ENCODE measurements at regions not wholly inside any gene's neighbourhood (a gene's known extent, or its start where the extent isn't known, plus 50 kb on each side); places are given as distances from the start of the nearest gene placed in this dataset.

GRCh38 chr4:151908201-151908600 is 147.4 kb upstream of the GATB start:
- no peak overlapping the region for H3K27ac Mint-ChIP-seq (ENCODE audit: low read depth, unreplicated experiment)
- CTCF ChIA-PET, result no interaction called here
- DNase-seq (ENCODE audit: unreplicated experiment), result no peak

GRCh38 chr4:151906438-151906837 is 145.6 kb upstream of the GATB start:
- no TSS peak for BruUV-seq (replicated peaks)

More at GRCh38 chr4:151908201-151908600, 147.4 kb upstream of the GATB start:
- Mint-ChIP-seq H3K9me3 (ENCODE audit: unreplicated experiment) (peaks cover 3% of the 10 kb centered on the region), H3K4me1 (ENCODE audit: insufficient read depth, unreplicated experiment) (no peaks in the 10 kb centered on the region), H3K27me3 (ENCODE audit: insufficient read depth, unreplicated experiment) (no peaks in the 10 kb centered on the region), H3K4me3 (ENCODE audit: unreplicated experiment) (no peak overlapping the region), H3K36me3 (ENCODE audit: insufficient read depth, unreplicated experiment) (no peaks in the 10 kb centered on the region)
- no TSS peak for BruUV-seq (replicated peaks)
- intact Hi-C loops (cut with micrococcal nuclease), result no loop called here
- no peak for TF ChIP-seq CTCF (IDR thresholded peaks at IDR 0.05; ENCODE audit: unreplicated experiment)
- POLR2A ChIA-PET, result no interaction called here

GRCh38 chr4:151905197-151905596 is 144.4 kb upstream of the GATB start:
- no TSS peak for BruUV-seq (replicated peaks)
- DNase-seq (ENCODE audit: unreplicated experiment), result no peak
- H3K4me3 Mint-ChIP-seq (ENCODE audit: unreplicated experiment), result no peak overlapping the region
- ChIA-PET POLR2A (no interaction called here), CTCF (interaction anchor here (0.6 kb wide), 1 partner anchor 434 kb away, joined by 3 read pairs; no protein-coding TSS in a partner anchor)
- peaks cover 9% of the 10 kb centered on the region for H3K9me3 Mint-ChIP-seq (ENCODE audit: unreplicated experiment)
- H3K27ac Mint-ChIP-seq (ENCODE audit: low read depth, unreplicated experiment), result no peak overlapping the region
- no peaks in the 10 kb centered on the region for H3K4me1 Mint-ChIP-seq (ENCODE audit: insufficient read depth, unreplicated experiment)
- intact Hi-C loops (cut with micrococcal nuclease), result no loop called here
- H3K27me3 Mint-ChIP-seq (ENCODE audit: insufficient read depth, unreplicated experiment), result no peaks in the 10 kb centered on the region
- TF ChIP-seq CTCF (IDR thresholded peaks at IDR 0.05; ENCODE audit: unreplicated experiment), result no peak
- no peaks in the 10 kb centered on the region for H3K36me3 Mint-ChIP-seq (ENCODE audit: insufficient read depth, unreplicated experiment)

More at GRCh38 chr4:151906438-151906837, 145.6 kb upstream of the GATB start:
- DNase-seq (ENCODE audit: unreplicated experiment), result no peak
- intact Hi-C loops (cut with micrococcal nuclease), result no loop called here
- ChIA-PET POLR2A (no interaction called here), CTCF (interaction anchor here (0.6 kb wide), 2 partner anchors 571 to 631 kb away, joined by 3 to 5 read pairs; no protein-coding TSS in a partner anchor)
- TF ChIP-seq CTCF (IDR thresholded peaks at IDR 0.05; ENCODE audit: unreplicated experiment), result no peak
- H3K4me1 Mint-ChIP-seq (ENCODE audit: insufficient read depth, unreplicated experiment), result no peaks in the 10 kb centered on the region
- H3K9me3 Mint-ChIP-seq (ENCODE audit: unreplicated experiment), result peaks cover 9% of the 10 kb centered on the region
- H3K4me3 Mint-ChIP-seq (ENCODE audit: unreplicated experiment), result no peak overlapping the region
- H3K27ac Mint-ChIP-seq (ENCODE audit: low read depth, unreplicated experiment), result no peak overlapping the region
- H3K27me3 Mint-ChIP-seq (ENCODE audit: insufficient read depth, unreplicated experiment), result no peaks in the 10 kb centered on the region
- H3K36me3 Mint-ChIP-seq (ENCODE audit: insufficient read depth, unreplicated experiment), result no peaks in the 10 kb centered on the region

DNA sequence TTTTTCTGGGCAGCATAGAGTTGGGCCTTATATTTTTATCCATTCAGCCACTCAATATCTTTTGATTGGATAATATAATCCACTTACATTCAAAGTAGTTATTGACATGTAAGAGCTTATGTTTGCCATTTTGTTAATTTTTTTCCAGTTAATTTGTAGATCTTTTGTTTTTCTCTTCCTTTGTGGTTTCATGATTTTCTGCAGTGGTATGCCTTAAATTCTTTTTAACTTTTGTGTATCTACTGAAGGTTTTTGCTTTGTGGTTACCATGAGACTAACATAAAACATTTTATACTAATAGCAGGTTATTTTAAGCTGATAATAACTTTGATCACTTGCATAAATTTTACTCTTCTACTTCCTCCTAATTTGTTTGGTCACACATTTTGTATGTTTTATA is 140.8 kb upstream of the GATB start:
- intact Hi-C loops (cut with micrococcal nuclease), result no loop called here
- no peak for DNase-seq (ENCODE audit: unreplicated experiment)
- Mint-ChIP-seq H3K36me3 (ENCODE audit: insufficient read depth, unreplicated experiment) (no peaks in the 10 kb centered on the region), H3K9me3 (ENCODE audit: unreplicated experiment) (peaks cover 9% of the 10 kb centered on the region), H3K27me3 (ENCODE audit: insufficient read depth, unreplicated experiment) (no peaks in the 10 kb centered on the region), H3K4me1 (ENCODE audit: insufficient read depth, unreplicated experiment) (no peaks in the 10 kb centered on the region), H3K27ac (ENCODE audit: low read depth, unreplicated experiment) (no peak overlapping the region), H3K4me3 (ENCODE audit: unreplicated experiment) (no peak overlapping the region)
- CTCF ChIA-PET, result no interaction called here
- no TSS peak for BruUV-seq (replicated peaks)
- POLR2A ChIA-PET, result interaction anchor here (0.6 kb wide), 1 partner anchor 1228 kb away, joined by 3 read pairs; no protein-coding TSS in a partner anchor
- no peak for TF ChIP-seq CTCF (IDR thresholded peaks at IDR 0.05; ENCODE audit: unreplicated experiment)

All from MCF 10A (cell line).